Erythroblast (primary cell): ENCODE measurements at regions not wholly inside any gene's neighbourhood (a gene's known extent, or its start where the extent isn't known, plus 50 kb on each side); places are given as distances from the start of the nearest gene placed in this dataset.

Experiments used
- GATA1 ChIP-seq: IDR thresholded peaks from 2 replicates; pipeline ENCODE4 v1.6.1; 2011; ENCODE audit warnings: low read depth, mild to moderate bottlenecking, control low read depth, low read length, moderate library complexity
- POLR2A ChIP-seq: IDR thresholded peaks from 2 replicates; pipeline ENCODE4 v1.6.1; 2011; ENCODE audit warnings: mild to moderate bottlenecking, low read length

GRCh38 chr18:1976484-1976883, 594.8 kb downstream of the METTL4 start:
- TF ChIP-seq POLR2A (no peak), GATA1 (no peak)
